ENCODE measurements at regions not wholly inside any gene's neighbourhood (a gene's known extent, or its start where the extent isn't known, plus 50 kb on each side); places are given as distances from the start of the nearest gene placed in this dataset.

DNA sequence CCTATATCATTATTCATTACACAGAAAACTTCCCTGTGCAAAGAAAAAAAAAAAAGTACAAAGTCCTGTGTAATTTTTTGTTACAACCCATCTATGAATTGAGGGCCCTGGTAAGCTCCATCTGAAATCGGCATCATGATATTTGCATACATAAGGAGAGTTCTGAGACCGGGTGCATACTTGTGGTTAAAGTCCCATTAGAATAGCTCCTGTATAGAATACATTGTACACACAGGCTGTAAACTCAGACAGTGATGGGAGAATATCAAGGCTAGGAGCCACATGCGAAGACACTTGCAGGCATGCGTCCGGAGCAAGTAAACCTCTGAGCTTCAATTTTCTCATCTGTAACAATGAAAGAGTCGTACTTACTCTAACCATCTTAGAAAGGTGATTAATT lies 353.2 kb downstream of the ETS1 start:
- TF ChIP-seq, protein P1, sequence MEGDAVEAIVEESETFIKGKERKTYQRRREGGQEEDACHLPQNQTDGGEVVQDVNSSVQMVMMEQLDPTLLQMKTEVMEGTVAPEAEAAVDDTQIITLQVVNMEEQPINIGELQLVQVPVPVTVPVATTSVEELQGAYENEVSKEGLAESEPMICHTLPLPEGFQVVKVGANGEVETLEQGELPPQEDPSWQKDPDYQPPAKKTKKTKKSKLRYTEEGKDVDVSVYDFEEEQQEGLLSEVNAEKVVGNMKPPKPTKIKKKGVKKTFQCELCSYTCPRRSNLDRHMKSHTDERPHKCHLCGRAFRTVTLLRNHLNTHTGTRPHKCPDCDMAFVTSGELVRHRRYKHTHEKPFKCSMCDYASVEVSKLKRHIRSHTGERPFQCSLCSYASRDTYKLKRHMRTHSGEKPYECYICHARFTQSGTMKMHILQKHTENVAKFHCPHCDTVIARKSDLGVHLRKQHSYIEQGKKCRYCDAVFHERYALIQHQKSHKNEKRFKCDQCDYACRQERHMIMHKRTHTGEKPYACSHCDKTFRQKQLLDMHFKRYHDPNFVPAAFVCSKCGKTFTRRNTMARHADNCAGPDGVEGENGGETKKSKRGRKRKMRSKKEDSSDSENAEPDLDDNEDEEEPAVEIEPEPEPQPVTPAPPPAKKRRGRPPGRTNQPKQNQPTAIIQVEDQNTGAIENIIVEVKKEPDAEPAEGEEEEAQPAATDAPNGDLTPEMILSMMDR (IDR thresholded peaks at IDR 0.05), result no peak
- TF ChIP-seq POLR2A (IDR thresholded peaks at IDR 0.05), result no peak

Measured in suprapubic skin (tissue), 3 donors.